ENCODE measurements at regions not wholly inside any gene's neighbourhood (a gene's known extent, or its start where the extent isn't known, plus 50 kb on each side); places are given as distances from the start of the nearest gene placed in this dataset.

GRCh38 chr2:42864641-42865280, 72.4 kb upstream of the HAAO start:
- DNase-seq (ENCODE audit: low spot score): no peak
- TF ChIP-seq CTCF (IDR thresholded peaks at IDR 0.05; ENCODE audit: extremely low read depth, missing control alignments): no peak

GRCh38 chr2:42864222-42864621, 71.8 kb upstream of the HAAO start:
- no peak for TF ChIP-seq CTCF (IDR thresholded peaks at IDR 0.05; ENCODE audit: extremely low read depth, missing control alignments)
- no peak for DNase-seq (ENCODE audit: low spot score)

GRCh38 chr2:42863751-42864150, 71.4 kb upstream of the HAAO start:
- TF ChIP-seq CTCF (IDR thresholded peaks at IDR 0.05; ENCODE audit: extremely low read depth, missing control alignments): no peak
- no peak for DNase-seq (ENCODE audit: low spot score)

GRCh38 chr2:42863320-42863719, 70.9 kb upstream of the HAAO start:
- no peak for DNase-seq (ENCODE audit: low spot score)
- no peak for TF ChIP-seq CTCF (IDR thresholded peaks at IDR 0.05; ENCODE audit: extremely low read depth, missing control alignments)

DNA sequence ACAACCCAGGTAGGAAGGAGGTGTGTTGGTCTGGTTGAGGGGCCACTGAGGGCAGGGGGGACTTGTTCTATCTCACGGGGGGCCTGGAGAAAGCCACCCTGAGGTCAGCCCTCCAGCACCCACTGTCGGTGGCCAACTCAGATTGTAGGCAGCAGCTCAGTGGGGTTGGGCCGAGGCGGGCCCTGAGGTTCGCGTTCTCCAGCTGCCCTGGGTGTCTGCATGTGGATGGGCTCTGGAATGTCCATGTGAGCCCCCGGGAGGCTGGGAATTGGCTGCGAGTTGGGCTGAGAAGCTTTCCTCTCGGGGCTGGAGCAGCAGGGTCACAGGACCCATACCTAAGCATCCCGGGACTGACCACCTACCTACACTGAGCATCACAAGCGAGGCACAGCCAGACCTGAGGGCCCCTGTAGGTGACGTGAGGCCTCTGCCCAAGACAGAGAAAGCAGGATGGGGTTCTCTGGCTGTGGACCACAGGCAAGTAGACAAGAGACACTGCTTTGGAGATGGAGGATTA, 70.3 kb upstream of the HAAO start:
- no peak for DNase-seq (ENCODE audit: low spot score)

GRCh38 chr2:42861321-42861720, 68.9 kb upstream of the HAAO start:
- no peak for DNase-seq (ENCODE audit: low spot score)

More for the DNA sequence above, 70.3 kb upstream of the HAAO start:
- TF ChIP-seq CTCF (IDR thresholded peaks at IDR 0.05; ENCODE audit: extremely low read depth, missing control alignments): no peak

More at GRCh38 chr2:42861321-42861720, 68.9 kb upstream of the HAAO start:
- TF ChIP-seq CTCF (IDR thresholded peaks at IDR 0.05; ENCODE audit: extremely low read depth, missing control alignments): no peak

Measured in GM20000 (cell line).